Spleen (tissue), 11 donors: ENCODE measurements at regions not wholly inside any gene's neighbourhood (a gene's known extent, or its start where the extent isn't known, plus 50 kb on each side); places are given as distances from the start of the nearest gene placed in this dataset.
"Not testable (repeated sequence)": the region's sequence is repeated elsewhere in the genome, so short reads cannot be mapped to it uniquely, and the experiment has no call there.

Source experiments
- DNase-seq: peaks from one replicate; pipeline ENCODE4 v3.0.0-alpha.2; 2020
- H3K27ac ChIP-seq, 8 donors: fragments of 200-600 bp; sonication (generic) in 7 of 8; 1 replicate in 4 of 8; 2 replicates in 4 of 8; pipeline versions ENCODE4 v1.5.0 to v1.8.0; 2016 to 2021; ENCODE audit warnings: inconsistent platforms in 4 of 8, mild to moderate bottlenecking in 4 of 8, moderate library complexity in 1 of 8
- H3K27me3 ChIP-seq, 7 donors: fragments of 200-600 bp; sonication (generic) in 6 of 7; replicated peaks in 1 of 7; 1 replicate in 4 of 7; 2 replicates in 3 of 7; pipeline versions ENCODE4 v1.5.0 to v1.8.0; 2016 to 2021; ENCODE audit warnings: inconsistent platforms in 3 of 7, mild to moderate bottlenecking in 1 of 7
- H3K36me3 ChIP-seq, 6 donors: fragments of 200-600 bp; sonication (generic) in 5 of 6; 1 replicate in 4 of 6; 2 replicates in 2 of 6; pipeline versions ENCODE4 v1.5.0 to v1.8.0; 2016 to 2021; ENCODE audit warnings: inconsistent platforms in 2 of 6
- H3K4me1 ChIP-seq, 6 donors: fragments of 200-600 bp; sonication (generic) in 5 of 6; 1 replicate in 3 of 6; 2 replicates in 3 of 6; pipeline versions ENCODE4 v1.5.0 to v1.8.0; 2016 to 2021; ENCODE audit warnings: inconsistent platforms in 3 of 6
- H3K4me3 ChIP-seq, 8 donors: fragments of 200-600 bp; sonication (generic) in 7 of 8; 1 replicate in 4 of 8; 2 replicates in 4 of 8; pipeline versions ENCODE4 v1.5.0 to v1.8.0; 2016 to 2021; ENCODE audit warnings: inconsistent platforms in 4 of 8, mild to moderate bottlenecking in 4 of 8, moderate library complexity in 2 of 8
- H3K9me3 ChIP-seq, 8 donors: fragments of 200-600 bp; sonication (generic) in 7 of 8; 1 replicate in 4 of 8; 2 replicates in 4 of 8; pipeline versions ENCODE4 v1.5.0 to v1.8.0; 2016 to 2021; ENCODE audit warnings: inconsistent platforms in 4 of 8
- POLR2A ChIP-seq, 3 donors: fragments of 450-650 bp; IDR thresholded peaks; one replicate each; pipeline ENCODE4 v1.5.1; 2017; ENCODE audit warnings: antibody characterized with exemption in 3 of 3, mild to moderate bottlenecking in 1 of 3
- POLR2AphosphoS5 ChIP-seq, 3 donors: sonication (generic); formaldehyde crosslinking; IDR thresholded peaks; one replicate each; pipeline ENCODE4 v1.5.1; 2017; ENCODE audit warnings: antibody characterized with exemption in 3 of 3
- WGBS, 5 donors: extraction: QIAGEN DNeasy Blood & Tissue Kit in 3 of 5; methylation state at CpG; one replicate each; pipeline versions ENCODE4 v1.1.5 to v1.1.7; 2013 to 2018; 5-methylcytosine and 5-hydroxymethylcytosine counted together
- intact Hi-C: fragments of 100-400 bp; cut with DNase I; formaldehyde crosslinking; loops from one replicate; pipeline ENCODE4 v1.15.0; 2023; ENCODE audit warnings: low total_unique reads
- TF ChIP-seq, protein P1 (sequence below), 11 experiments: fragments of 200-600 bp in 7 of 11; fragments of 450-650 bp in 4 of 11; sonication (generic) in 4 of 11; IDR thresholded peaks in 8 of 11; conservative IDR thresholded peaks in 3 of 11; 1 replicate in 7 of 11; 2 replicates in 4 of 11; pipeline versions ENCODE4 v1.4.0 to v1.8.0; 2016 to 2021; ENCODE audit warnings: antibody characterized with exemption in 11 of 11, inconsistent platforms in 4 of 11, mild to moderate bottlenecking in 1 of 11
- donor health status: healthy with polysubstance abuse.
- donor health status: DM: no; HTN: no; CAD: no; lungs with moderate emphysema.
- donor health status: DM: no; HTN: no; CAD: no.
- donor health status: Bipolar disorder and iron deficiency.
- donor health status: healthy.
- donor health status: DM: no; HTN: no; CAD: no.
- donor health status: DM: yes; HTN: yes; CAD: no.

GRCh38 chr18:51253476-51253875 is 56.0 kb upstream of the MEX3C start:
- Histone ChIP-seq H3K4me3 (no peak overlapping the region), H3K9me3 (no peaks in the 10 kb centered on the region), H3K27ac (no peak overlapping the region), H3K27me3 (no peaks in the 10 kb centered on the region), H3K4me1 (peaks cover 0 to 11% (median 0%) of the 10 kb centered on the region in 6 donors), H3K36me3 (no peaks in the 10 kb centered on the region)
- TF ChIP-seq POLR2A (IDR thresholded peaks at IDR 0.05) (no peak), POLR2AphosphoS5 (IDR thresholded peaks at IDR 0.05) (no peak)
- TF ChIP-seq, protein P1, sequence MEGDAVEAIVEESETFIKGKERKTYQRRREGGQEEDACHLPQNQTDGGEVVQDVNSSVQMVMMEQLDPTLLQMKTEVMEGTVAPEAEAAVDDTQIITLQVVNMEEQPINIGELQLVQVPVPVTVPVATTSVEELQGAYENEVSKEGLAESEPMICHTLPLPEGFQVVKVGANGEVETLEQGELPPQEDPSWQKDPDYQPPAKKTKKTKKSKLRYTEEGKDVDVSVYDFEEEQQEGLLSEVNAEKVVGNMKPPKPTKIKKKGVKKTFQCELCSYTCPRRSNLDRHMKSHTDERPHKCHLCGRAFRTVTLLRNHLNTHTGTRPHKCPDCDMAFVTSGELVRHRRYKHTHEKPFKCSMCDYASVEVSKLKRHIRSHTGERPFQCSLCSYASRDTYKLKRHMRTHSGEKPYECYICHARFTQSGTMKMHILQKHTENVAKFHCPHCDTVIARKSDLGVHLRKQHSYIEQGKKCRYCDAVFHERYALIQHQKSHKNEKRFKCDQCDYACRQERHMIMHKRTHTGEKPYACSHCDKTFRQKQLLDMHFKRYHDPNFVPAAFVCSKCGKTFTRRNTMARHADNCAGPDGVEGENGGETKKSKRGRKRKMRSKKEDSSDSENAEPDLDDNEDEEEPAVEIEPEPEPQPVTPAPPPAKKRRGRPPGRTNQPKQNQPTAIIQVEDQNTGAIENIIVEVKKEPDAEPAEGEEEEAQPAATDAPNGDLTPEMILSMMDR (IDR thresholded peaks at IDR 0.05 in 8 of 11, conservative IDR thresholded peaks at IDR 0.05 in 3 of 11): no peak
- no peak for DNase-seq
- 76 to 98% (median 95%) methylated on average over 4 of the region's 4 CpGs for WGBS, 5 donors
- intact Hi-C loops: no loop called here

DNA sequence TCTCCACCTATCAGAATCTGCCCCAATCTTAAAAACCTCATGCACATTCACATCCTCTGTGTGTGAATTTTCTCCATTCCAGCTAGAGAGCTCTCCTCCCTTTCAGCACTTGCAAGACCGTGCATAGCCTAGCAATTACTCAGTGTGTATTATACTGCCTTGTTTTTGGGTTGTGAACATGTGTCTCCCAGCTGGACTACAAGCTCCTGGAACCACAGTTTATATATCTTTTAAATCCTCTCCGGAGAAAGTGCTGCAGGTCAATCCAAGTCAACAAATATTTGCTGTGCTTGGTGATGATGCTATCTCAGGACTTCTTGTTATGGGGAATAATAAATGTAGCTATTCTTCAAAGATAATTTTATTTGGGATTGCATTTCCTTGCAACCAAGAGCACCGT is 58.2 kb upstream of the MEX3C start:
- Histone ChIP-seq H3K27me3 (no peaks in the 10 kb centered on the region), H3K4me3 (no peak overlapping the region), H3K36me3 (no peaks in the 10 kb centered on the region), H3K9me3 (no peaks in the 10 kb centered on the region), H3K27ac (no peak overlapping the region), H3K4me1 (peaks cover 0 to 11% (median 0%) of the 10 kb centered on the region in 6 donors)
- 83 to 85% (median 85%) methylated on average over 3 of the region's 3 CpGs for WGBS, 5 donors
- no peak for DNase-seq
- intact Hi-C loops: no loop called here
- TF ChIP-seq POLR2AphosphoS5 (IDR thresholded peaks at IDR 0.05) (no peak), POLR2A (IDR thresholded peaks at IDR 0.05) (no peak)
- TF ChIP-seq, protein P1 (IDR thresholded peaks at IDR 0.05 in 8 of 11, conservative IDR thresholded peaks at IDR 0.05 in 3 of 11): no peak

GRCh38 chr18:51257150-51257549 is 59.7 kb upstream of the MEX3C start:
- Histone ChIP-seq H3K4me3 (no peak overlapping the region), H3K36me3 (no peaks in the 10 kb centered on the region), H3K27me3 (no peaks in the 10 kb centered on the region), H3K4me1 (peaks cover 0 to under 1% (median 0%) of the 10 kb centered on the region in 6 donors), H3K27ac (peak overlapping the region in 1 of 8 donors; percentile 9), H3K9me3 (no peaks in the 10 kb centered on the region)
- WGBS, 5 donors: 44 to 62% (median 54%) methylated on average over 4 of the region's 4 CpGs
- no peak for DNase-seq
- intact Hi-C loops: no loop called here
- TF ChIP-seq POLR2A (IDR thresholded peaks at IDR 0.05): no peak

DNA sequence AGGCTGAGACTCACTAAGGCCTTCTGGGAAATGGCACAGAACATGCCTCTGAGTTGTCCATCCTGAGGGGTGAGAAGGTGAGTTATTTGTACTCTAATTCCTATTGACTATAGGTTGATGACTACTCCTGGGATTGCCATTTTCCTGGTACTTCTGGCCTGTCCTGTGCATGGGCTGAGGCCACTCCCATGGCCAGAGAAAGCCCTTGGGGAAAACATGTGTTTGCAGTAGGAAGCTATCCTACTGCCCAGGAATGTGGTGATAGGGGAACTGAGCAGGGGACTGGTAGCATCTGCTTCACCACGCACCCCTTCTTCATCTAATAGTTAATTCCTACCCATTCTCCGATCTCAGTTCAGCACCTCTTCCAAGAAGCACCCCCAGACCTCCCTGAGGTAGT is 62.6 kb upstream of the MEX3C start:
- Histone ChIP-seq H3K4me1 (no peaks in the 10 kb centered on the region), H3K9me3 (no peaks in the 10 kb centered on the region), H3K36me3 (no peaks in the 10 kb centered on the region), H3K4me3 (no peak overlapping the region), H3K27me3 (no peaks in the 10 kb centered on the region), H3K27ac (no peak overlapping the region)
- TF ChIP-seq POLR2AphosphoS5 (IDR thresholded peaks at IDR 0.05): no peak
- no peak for TF ChIP-seq POLR2A (IDR thresholded peaks at IDR 0.05)
- intact Hi-C loops: no loop called here
- 83 to 100% (median 93%) methylated on average over 2 of the region's 2 CpGs for WGBS, 5 donors
- no peak for DNase-seq

DNA sequence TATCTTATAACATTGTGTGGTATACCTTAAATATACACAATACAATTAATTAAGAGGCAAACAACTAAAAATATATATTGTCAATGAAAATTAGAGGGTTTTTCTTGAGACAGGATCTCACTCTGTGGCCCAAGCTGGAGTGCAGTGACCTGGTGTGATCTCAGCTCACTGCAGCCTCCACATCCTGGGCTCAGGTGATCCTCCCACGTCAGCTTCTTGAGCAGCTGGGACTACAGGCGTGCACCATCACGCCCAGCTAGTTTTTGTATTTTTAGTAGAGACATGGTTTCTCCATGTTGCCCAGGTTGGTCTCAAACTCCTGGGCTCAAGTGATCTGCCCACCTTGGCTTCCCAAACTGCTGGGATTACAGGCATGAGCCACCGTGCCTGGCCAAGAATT is 68.6 kb upstream of the MEX3C start:
- H3K4me3 ChIP-seq, DNase-seq, H3K27me3 ChIP-seq, H3K36me3 ChIP-seq, H3K9me3 ChIP-seq, H3K27ac ChIP-seq, intact Hi-C loops, H3K4me1 ChIP-seq: not testable (repeated sequence)
- 56 to 94% (median 70%) methylated on average over 4 of the region's 4 CpGs for WGBS, 5 donors

DNA sequence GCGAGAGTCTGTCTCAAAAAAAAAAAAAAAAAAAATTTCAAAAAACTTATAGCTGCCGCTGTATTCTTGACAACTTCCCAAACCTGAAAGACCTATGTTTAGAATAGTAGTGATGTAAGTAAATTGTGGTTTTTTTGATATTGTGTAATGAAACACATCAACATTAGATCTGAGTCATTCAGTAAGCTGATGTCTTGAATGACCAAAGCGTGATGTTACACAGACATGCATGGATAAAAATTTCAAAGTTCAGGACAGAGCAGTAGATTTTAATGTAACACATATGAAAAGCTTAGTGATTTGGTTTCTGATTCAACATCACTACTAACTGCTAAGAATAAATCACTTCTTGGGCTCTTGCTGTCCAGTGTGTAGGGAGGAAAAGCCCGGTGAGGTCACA is 69.3 kb upstream of the MEX3C start:
- 69 to 84% (median 71%) methylated on average over 4 of the region's 4 CpGs for WGBS, 5 donors
- H3K36me3 ChIP-seq: no peaks in the 10 kb centered on the region
- no peaks in the 10 kb centered on the region for H3K27me3 ChIP-seq
- no peak for DNase-seq
- intact Hi-C loops: no loop called here
- no peak overlapping the region for H3K4me3 ChIP-seq
- H3K9me3 ChIP-seq: peaks cover 0 to 9% (median 0%) of the 10 kb centered on the region in 8 donors
- no peaks in the 10 kb centered on the region for H3K4me1 ChIP-seq
- no peak overlapping the region for H3K27ac ChIP-seq
- TF ChIP-seq POLR2A (IDR thresholded peaks at IDR 0.05): no peak
